HG03558 (cell line): ENCODE measurements at regions not wholly inside any gene's neighbourhood (a gene's known extent, or its start where the extent isn't known, plus 50 kb on each side); places are given as distances from the start of the nearest gene placed in this dataset.

Source experiments
- ATAC-seq: cut with Tn5 transposase; IDR thresholded peaks from one replicate; pipeline ENCODE4 v1.9.1; 2021; ENCODE audit warnings: moderate number of reproducible peaks; ENCODE audit not compliant: unreplicated experiment; ENCODE audit errors: extremely low read depth

- ATAC-seq = no peak
These were observed 109.7 kb upstream of the NAMPT start for GRCh38 chr7:106394526-106394925.

GRCh38 chr7:106393564-106394251, 108.9 kb upstream of the NAMPT start:
- no peak for ATAC-seq

GRCh38 chr7:106392590-106392989, 107.8 kb upstream of the NAMPT start:
- ATAC-seq = no peak

GRCh38 chr7:106392144-106392543, 107.4 kb upstream of the NAMPT start:
- ATAC-seq = no peak

- ATAC-seq = no peak
These were observed 102.2 kb upstream of the NAMPT start for GRCh38 chr7:106386958-106387357.

GRCh38 chr7:106384373-106384772, 99.6 kb upstream of the NAMPT start:
- no peak for ATAC-seq

GRCh38 chr7:106382929-106383328, 98.1 kb upstream of the NAMPT start:
- no peak for ATAC-seq

- ATAC-seq = no peak
These were observed 97.3 kb upstream of the NAMPT start for GRCh38 chr7:106382129-106382528.

GRCh38 chr7:106381252-106381651, 96.5 kb upstream of the NAMPT start:
- ATAC-seq = no peak

- no peak for ATAC-seq
These were observed 93.1 kb upstream of the NAMPT start for GRCh38 chr7:106377847-106378361.

- no peak for ATAC-seq
These were observed 91.4 kb upstream of the NAMPT start for GRCh38 chr7:106376026-106376799.

- no peak for ATAC-seq
These were observed 90.7 kb upstream of the NAMPT start for GRCh38 chr7:106375499-106375898.

- no peak for ATAC-seq
These were observed 89.7 kb upstream of the NAMPT start for GRCh38 chr7:106374437-106374836.

GRCh38 chr7:106372595-106373318, 88.0 kb upstream of the NAMPT start:
- no peak for ATAC-seq

GRCh38 chr7:106372126-106372525, 87.3 kb upstream of the NAMPT start:
- no peak for ATAC-seq

GRCh38 chr7:106371629-106372028, 86.8 kb upstream of the NAMPT start:
- ATAC-seq = no peak

GRCh38 chr7:106370542-106370941, 85.8 kb upstream of the NAMPT start:
- ATAC-seq = no peak

- ATAC-seq = no peak
These were observed 85.0 kb upstream of the NAMPT start for GRCh38 chr7:106369816-106370215.

GRCh38 chr7:106369352-106369751, 84.6 kb upstream of the NAMPT start:
- no peak for ATAC-seq

- ATAC-seq = no peak
These were observed 82.9 kb upstream of the NAMPT start for GRCh38 chr7:106367664-106368063.

- ATAC-seq = no peak
These were observed 82.2 kb upstream of the NAMPT start for GRCh38 chr7:106367018-106367420.
